Fibroblast of upper back skin (primary cell): ENCODE measurements at regions not wholly inside any gene's neighbourhood (a gene's known extent, or its start where the extent isn't known, plus 50 kb on each side); places are given as distances from the start of the nearest gene placed in this dataset.
"Not testable (repeated sequence)": the region's sequence is repeated elsewhere in the genome, so short reads cannot be mapped to it uniquely, and the experiment has no call there.

ENCODE experiments used
- DNase-seq: peaks from one replicate; pipeline ENCODE4 v3.0.0-alpha.2; 2013

GRCh38 chr2:17188721-17189120, 329.5 kb downstream of the RAD51AP2 start:
- DNase-seq: no peak

GRCh38 chr2:17184512-17184911, 333.7 kb downstream of the RAD51AP2 start:
- no peak for DNase-seq

DNA sequence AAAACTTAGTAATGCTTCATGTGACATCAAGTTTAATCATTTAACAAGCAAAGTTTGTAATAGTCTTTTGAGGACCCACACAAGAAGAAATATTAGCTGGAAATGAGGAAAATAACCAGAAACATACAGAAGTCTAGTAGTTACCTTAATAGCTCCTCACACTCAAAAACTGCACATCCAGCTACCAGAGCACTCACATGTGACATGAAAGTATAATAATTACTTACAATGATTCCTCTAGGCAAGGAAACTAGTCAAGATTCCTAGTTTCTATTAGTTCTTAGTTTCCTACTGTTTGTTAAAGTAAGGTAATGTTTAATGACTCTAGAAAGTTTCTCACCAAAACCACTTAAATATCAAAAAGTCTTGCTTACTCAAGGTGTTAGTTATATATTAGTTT, 335.8 kb downstream of the RAD51AP2 start:
- no peak for DNase-seq

GRCh38 chr2:17181051-17181752, 337.0 kb downstream of the RAD51AP2 start:
- no peak for DNase-seq

DNA sequence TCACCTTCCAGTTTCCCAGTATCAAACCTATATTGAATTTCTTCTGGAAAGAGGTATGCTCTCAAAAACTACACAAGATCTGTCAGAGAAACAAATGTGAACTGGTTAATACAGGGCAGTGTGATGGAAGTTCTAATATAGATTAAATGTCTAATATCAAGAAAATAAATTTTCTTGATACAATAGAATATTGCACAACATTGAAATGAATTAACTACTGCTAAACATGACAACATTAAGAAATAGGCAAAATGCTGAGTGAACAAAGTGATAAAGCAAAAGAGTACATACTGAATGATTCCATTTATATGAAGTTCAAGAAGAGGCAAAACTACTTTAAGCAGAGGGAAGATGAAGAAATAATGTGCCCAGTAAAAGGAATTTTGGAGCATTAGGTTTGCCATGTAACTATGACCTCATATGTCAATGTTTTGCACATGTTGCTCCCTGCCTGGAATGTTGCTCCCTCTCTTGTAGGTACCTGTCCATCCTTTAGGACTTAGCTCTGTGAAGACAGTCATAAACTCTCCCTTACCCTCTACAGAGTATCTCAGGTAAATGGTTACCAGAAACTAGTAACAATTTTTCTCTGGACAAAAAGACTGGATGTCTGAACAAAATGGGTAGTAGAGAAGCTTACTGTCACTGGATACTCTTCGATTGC, 339.0 kb downstream of the RAD51AP2 start:
- no peak for DNase-seq

GRCh38 chr2:17177088-17177487, 341.2 kb downstream of the RAD51AP2 start:
- DNase-seq: no peak

GRCh38 chr2:17171446-17172049, 346.7 kb downstream of the RAD51AP2 start:
- peak; percentile 45 for DNase-seq

GRCh38 chr2:17166506-17166905, 351.7 kb downstream of the RAD51AP2 start:
- DNase-seq: peak; percentile 71

DNA sequence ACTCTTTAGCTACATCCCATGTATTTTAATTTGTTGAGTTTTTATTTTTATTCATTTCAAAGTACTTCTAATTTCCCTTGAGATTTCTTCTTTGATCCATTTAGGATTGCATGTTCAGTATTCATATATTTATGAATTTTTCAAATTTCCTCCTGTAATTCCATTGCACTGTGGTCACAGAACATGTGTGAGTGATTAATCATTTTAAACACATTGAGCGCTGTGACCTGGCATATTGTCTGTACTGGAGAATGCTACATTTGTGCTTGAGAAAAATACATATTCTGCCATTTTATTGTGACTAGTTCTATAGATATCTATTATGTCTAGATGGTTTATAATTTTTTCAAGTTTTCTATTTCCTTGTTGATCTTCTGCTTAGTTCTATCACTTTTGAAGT, 353.7 kb downstream of the RAD51AP2 start:
- peak; percentile 69 for DNase-seq

DNA sequence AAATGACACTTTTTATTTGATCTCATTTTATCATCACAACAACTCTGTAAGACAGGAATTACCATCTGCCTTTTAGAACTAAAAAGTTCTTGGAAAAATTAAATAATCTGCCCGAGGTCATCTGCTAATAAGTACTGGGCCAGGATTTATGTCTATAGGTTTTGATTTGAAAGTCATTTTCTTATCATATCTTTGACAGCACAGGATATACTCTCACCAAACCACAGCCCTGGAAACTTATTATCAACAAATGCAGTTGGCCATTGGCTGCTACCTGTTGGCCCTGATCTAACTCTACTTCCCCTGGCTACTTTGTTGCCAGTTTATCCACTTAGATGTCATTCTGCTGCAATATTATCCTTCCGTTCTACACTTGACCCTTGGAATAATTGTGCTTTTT, 354.6 kb downstream of the RAD51AP2 start:
- no peak for DNase-seq

GRCh38 chr2:17162713-17163112, 355.5 kb downstream of the RAD51AP2 start:
- peak; percentile 33 for DNase-seq

- DNase-seq: no peak
These were observed 357.6 kb downstream of the RAD51AP2 start for GRCh38 chr2:17160594-17160993.

DNA sequence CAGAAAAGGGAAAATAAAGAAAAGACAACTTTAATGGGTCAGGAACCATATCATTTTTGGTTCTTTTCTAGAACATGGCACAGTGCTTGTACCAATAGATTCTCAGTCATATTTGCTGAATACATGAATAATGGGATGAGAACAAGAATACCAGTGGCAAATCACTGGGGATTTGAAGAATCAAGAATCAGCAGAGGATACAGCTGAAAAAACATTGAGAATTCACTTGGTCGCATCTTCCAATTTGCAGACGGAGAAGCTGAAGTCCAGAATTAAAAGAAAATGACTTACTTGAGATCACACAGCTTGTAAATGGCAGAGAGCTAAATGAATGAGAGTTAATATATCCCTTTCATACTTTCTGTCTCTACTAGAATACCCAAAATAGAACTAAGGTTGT, 362.2 kb downstream of the RAD51AP2 start:
- no peak for DNase-seq

DNA sequence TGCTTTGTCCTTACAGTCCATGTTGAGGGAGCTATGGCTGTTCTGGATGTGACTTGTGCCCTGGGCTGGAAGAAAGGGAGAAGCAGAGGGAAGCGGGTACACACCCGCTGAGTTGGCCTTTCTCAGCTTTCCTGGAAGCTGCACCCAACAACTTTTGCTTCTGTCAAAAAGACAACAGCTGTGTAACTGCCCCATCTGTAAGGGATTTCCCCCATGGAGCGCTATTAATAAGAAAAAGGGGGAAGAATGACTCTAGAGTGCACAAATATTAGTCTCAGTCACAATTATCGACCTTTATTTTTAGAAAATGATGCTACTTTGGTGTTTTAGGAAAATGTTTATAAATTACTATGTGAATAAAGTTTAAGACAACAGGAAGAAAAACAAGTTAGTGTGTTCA, 368.3 kb downstream of the RAD51AP2 start:
- no peak for DNase-seq

DNA sequence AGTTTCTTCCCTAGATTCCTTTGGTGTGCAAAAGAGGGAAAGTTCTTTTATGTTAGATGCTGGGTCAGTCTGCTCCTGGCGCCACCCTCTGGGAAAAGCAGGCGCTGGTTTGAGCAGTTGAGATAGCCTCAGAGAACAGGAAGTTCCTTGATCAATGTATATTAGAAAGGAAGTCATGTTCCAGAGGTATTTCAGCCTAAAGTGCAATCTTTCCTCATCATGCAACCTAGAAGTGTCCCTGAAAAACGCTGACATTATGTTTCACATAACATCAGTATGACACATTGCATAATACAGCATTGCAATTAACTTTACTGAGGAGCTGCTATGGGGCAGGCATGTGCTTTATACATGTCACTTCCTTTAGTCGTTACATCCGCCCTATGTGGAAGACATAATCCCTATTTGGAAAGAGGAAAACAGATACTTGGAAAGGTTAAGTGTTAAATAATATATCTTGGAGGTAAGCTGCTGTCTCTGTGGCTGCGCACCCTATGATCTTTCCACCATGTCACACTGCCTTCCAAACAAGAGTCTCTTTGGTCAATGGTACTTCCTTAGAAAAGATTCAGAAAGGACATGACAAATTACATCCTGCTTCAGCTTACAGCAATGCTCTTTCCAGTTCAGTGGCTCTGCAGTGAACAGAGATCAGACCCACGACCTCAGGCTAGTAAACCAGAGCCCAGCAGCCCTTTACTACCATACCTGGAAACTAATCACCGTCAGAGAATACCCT, 369.7 kb downstream of the RAD51AP2 start:
- peak; percentile 55 for DNase-seq

DNA sequence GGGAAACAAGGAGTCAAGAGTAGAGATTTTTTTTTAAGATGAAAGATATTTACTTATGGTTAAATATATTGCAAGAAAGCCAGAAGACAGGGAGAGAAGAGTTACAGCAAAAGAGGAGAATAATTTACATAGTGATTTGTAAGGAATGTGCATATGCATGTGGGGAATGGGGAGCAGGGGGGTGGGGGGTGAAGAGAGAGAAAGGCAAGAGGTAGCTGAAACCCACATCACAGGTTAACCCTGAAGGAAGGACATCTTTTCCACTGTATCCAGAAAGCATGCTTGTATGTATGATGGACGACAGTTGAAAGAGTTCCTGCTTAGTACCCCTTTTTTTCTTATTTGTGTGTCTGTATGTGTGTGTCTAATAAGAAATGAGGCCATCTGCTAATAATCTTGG, 371.9 kb downstream of the RAD51AP2 start:
- DNase-seq: no peak

GRCh38 chr2:17136877-17137276, 381.4 kb downstream of the RAD51AP2 start:
- peak; percentile 38 for DNase-seq

DNA sequence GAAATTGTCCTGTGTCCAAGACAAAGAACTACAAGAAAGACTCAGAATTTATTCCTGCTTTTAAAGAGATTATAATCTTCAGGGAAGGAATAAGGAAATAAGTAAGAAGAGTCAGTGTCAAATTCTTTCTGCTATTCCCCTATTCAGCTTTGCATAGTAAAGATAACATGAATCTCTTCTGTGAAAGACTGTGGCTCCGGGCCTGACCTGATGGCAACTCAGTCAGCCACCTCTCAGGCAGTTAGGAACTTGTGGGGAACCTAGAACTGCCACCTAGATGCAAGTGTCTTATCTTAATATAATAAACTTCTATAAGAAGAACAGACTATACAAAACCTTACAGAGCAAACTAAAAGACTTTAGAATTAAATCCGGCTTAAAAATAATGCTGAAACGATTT, 382.0 kb downstream of the RAD51AP2 start:
- no peak for DNase-seq

DNA sequence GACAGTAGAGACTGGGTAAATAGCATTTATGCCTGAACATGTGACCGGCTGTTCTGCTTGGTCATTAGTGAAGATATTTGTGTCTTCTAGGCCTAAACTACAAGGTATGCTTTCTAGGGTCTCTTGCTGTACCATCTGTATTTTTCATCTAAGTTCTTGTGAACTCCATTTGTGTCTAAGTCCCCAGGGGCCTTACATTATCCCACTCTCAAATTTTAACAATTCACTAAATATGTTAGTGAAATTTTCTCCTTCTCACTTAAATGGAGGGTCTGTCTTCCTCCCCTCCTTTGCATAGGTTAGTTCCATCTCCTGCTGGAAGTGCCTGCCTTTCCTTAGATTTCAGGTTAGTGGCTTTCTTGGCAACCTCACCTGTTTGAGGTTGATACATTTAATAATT, 382.6 kb downstream of the RAD51AP2 start:
- DNase-seq: no peak

DNA sequence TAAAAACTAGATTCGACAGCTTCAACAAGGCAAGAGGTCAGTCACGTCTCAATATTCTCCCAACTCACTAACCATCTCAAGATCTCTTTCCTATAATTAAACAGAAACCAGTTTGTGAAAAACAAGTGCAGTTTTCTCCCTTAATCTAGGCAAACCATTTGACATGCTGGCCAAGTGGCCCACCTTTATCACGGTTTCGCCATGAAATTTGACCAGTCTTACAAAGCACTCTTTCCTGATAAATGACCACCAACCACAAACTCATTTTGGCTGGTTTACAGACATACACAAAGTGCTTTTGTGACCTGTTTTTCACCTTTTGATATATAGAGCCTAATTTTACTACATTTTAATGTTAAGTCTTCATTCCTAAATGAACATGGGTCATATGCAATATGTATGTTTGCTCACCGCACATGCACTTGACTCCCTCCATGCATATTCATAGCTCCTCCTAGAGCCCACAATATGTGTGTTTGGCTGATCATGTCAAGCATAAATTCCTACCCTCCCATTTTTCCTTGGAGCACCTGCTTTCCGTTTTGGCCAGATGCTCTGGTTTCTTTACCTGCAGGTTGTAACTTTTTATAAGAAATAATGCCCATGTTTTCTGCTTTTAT, 385.1 kb downstream of the RAD51AP2 start:
- no peak for DNase-seq

GRCh38 chr2:17130627-17131026, 387.6 kb downstream of the RAD51AP2 start:
- not testable (repeated sequence) for DNase-seq

DNA sequence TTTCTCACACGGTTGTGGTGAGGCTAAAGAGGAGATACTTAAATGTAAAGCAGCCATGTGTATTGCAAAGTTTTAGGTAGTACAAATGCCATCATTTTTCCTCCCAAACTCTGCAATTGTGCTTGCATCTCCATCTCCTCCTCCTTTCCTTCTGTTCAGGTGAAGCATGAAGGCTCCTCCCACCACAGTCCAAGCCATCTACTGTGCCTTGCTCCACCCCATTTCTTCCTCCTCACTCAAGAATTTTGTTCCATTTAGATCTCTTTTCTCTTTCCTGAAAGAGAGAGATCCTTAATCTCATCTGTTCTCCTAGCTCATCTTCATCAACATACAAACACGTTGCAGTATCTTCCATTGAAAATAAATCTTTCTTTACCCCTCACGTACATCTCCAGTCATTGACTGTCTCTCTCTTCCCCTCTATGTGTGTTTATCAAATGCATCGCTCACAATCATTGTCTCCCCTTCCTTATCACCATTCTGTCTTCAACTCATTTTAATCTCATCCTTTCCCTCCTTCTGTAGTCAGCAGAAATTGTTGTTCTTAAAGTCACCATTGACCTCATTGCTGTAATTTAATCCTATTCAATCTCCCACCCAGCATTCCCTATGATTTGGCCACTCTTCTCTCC, 392.1 kb downstream of the RAD51AP2 start:
- DNase-seq: no peak
